A549 (cell line): ENCODE measurements at regions not wholly inside any gene's neighbourhood (a gene's known extent, or its start where the extent isn't known, plus 50 kb on each side); places are given as distances from the start of the nearest gene placed in this dataset.

Experiments
- ATAC-seq, 2 experiments: fragments of 200-7000 bp in 1 of 2; fragments of >200 bp in 1 of 2; cut with Nextera tagmentation in 1 of 2; cut with Tn5 transposase in 1 of 2; 3 replicates each; pipeline versions ENCODE4 v1.8.0 to v1.9.1; 2018 to 2020; ENCODE audit warnings: mild to moderate bottlenecking in 1 of 2, moderate library complexity in 1 of 2
- CTCF ChIA-PET: fragments of 300-600 bp; sonication (Branson Sonifier 250); formaldehyde crosslinking; extraction: SDS; loops from one replicate; lab custom pipeline; 2021; ENCODE audit warnings: antibody characterized with exemption, inconsistent platforms; lab: Yijun Ruan, JAX
- POLR2A ChIA-PET: fragments of 350-600 bp; formaldehyde crosslinking; extraction: SDS; loops from one replicate; lab custom pipeline; 2021; ENCODE audit warnings: antibody characterized with exemption, inconsistent platforms; lab: Yijun Ruan, JAX
- DNase-seq, 2 experiments: peaks; one replicate each; pipeline versions ENCODE4 v3.0.0 to v3.0.0-alpha.2; 2011 to 2016; ENCODE audit warnings: low read depth in 1 of 2, low spot score in 1 of 2
- FAIRE-seq: peaks from 2 replicates; lab custom pipeline; 2011; peaks lifted over from hg19 to GRCh38; lab: Jason Lieb, UNC
- H3K27ac ChIP-seq, 2 experiments: fragments of >200 bp; sonication (Bioruptor Twin); formaldehyde crosslinking; 3 replicates each; pipeline ENCODE4 v1.5.1; 2016 to 2017
- H3K4me1 ChIP-seq: fragments of >200 bp; sonication (Bioruptor Twin); formaldehyde crosslinking; 3 replicates; pipeline ENCODE4 v1.6.1; 2016
- H3K4me2 ChIP-seq: fragments of >200 bp; sonication (Bioruptor Twin); formaldehyde crosslinking; 3 replicates; pipeline ENCODE4 v1.6.1; 2016
- H3K4me3 ChIP-seq: fragments of >200 bp; sonication (Bioruptor Twin); formaldehyde crosslinking; 3 replicates; pipeline ENCODE4 v1.5.1; 2016
- H3K9me3 ChIP-seq: fragments of >200 bp; sonication (Bioruptor Twin); formaldehyde crosslinking; 3 replicates; pipeline ENCODE4 v1.6.1; 2016
- CEBPB ChIP-seq, 2 experiments: fragments of >200 bp in 1 of 2; sonication (Bioruptor Twin) in 1 of 2; formaldehyde crosslinking in 1 of 2; IDR thresholded peaks; 2 replicates each; pipeline ENCODE4 v1.6.1; 2012 to 2016
- EHMT2 ChIP-seq: fragments of 200-600 bp; sonication (generic); IDR thresholded peaks from 2 replicates; pipeline ENCODE4 v1.6.1; 2016; ENCODE audit warnings: antibody characterized with exemption, low read depth, mild to moderate bottlenecking, moderate library complexity
- EP300 ChIP-seq, 2 experiments: fragments of >200 bp; sonication (Bioruptor Twin); formaldehyde crosslinking; IDR thresholded peaks; 2 replicates in 1 of 2; 3 replicates in 1 of 2; pipeline ENCODE4 v1.6.1; 2016 to 2017
- ESRRA ChIP-seq: fragments of 150-350 bp; IDR thresholded peaks from 2 replicates; pipeline ENCODE4 v1.6.1; 2014; ENCODE audit warnings: mild to moderate bottlenecking, low read length, borderline replicate concordance
- FOSB ChIP-seq: fragments of 250-450 bp; sonication (Bioruptor Pico); IDR thresholded peaks from 2 replicates; pipeline ENCODE4 v1.5.0; 2020; ENCODE audit warnings: mild to moderate bottlenecking, moderate library complexity
- FOSL2 ChIP-seq, 2 experiments: fragments of 450-650 bp in 1 of 2; fragments of >200 bp in 1 of 2; sonication (Bioruptor Twin) in 1 of 2; formaldehyde crosslinking; IDR thresholded peaks; 2 replicates each; pipeline versions ENCODE4 v1.5.0 to v1.6.1; 2016 to 2020; ENCODE audit warnings: mild to moderate bottlenecking in 1 of 2, moderate library complexity in 1 of 2
- FOXS1 ChIP-seq: fragments of 250-450 bp; sonication (Bioruptor Pico); IDR thresholded peaks from 2 replicates; pipeline ENCODE4 v1.5.0; 2020; ENCODE audit warnings: mild to moderate bottlenecking, moderate library complexity
- GATA3 ChIP-seq: IDR thresholded peaks from 2 replicates; pipeline ENCODE4 v1.6.1; 2012; ENCODE audit warnings: borderline replicate concordance
- HDAC2 ChIP-seq: fragments of 200-600 bp; sonication (generic); IDR thresholded peaks from 2 replicates; pipeline ENCODE4 v1.6.1; 2016
- HOXA7 ChIP-seq: fragments of 250-450 bp; sonication (Bioruptor Pico); IDR thresholded peaks from 2 replicates; pipeline ENCODE4 v1.5.0; 2020; ENCODE audit warnings: mild to moderate bottlenecking, moderate library complexity
- HOXB13 ChIP-seq: fragments of 250-450 bp; sonication (Bioruptor Pico); IDR thresholded peaks from 2 replicates; pipeline ENCODE4 v1.5.0; 2020; ENCODE audit warnings: low read depth, mild to moderate bottlenecking, moderate library complexity
- JUNB ChIP-seq: fragments of >200 bp; sonication (Bioruptor Twin); formaldehyde crosslinking; IDR thresholded peaks from 2 replicates; pipeline ENCODE4 v1.6.1; 2016
- KDM1A ChIP-seq: fragments of 200-600 bp; sonication (generic); IDR thresholded peaks from 2 replicates; pipeline ENCODE4 v1.6.1; 2016; ENCODE audit warnings: low read depth, mild to moderate bottlenecking
- MAFK ChIP-seq: fragments of 450-650 bp; IDR thresholded peaks from 2 replicates; pipeline ENCODE4 v1.6.1; 2014; ENCODE audit not compliant: partially characterized antibody
- MYC ChIP-seq: IDR thresholded peaks from 2 replicates; pipeline ENCODE4 v1.6.1; 2012; ENCODE audit warnings: mild to moderate bottlenecking, inconsistent platforms, low read length, improper control_type of control experiment, borderline replicate concordance
- NFE2L2 ChIP-seq: fragments of 150-350 bp; conservative IDR thresholded peaks from 2 replicates; pipeline ENCODE4 v1.6.1; 2014; ENCODE audit warnings: low read length
- PBX3 ChIP-seq: IDR thresholded peaks from 2 replicates; pipeline ENCODE4 v1.6.1; 2012
- POLR2A ChIP-seq: IDR thresholded peaks from 2 replicates; pipeline ENCODE4 v1.6.1; 2012; ENCODE audit warnings: mild to moderate bottlenecking, low read length
- POLR2AphosphoS2 ChIP-seq: conservative IDR thresholded peaks from 2 replicates; pipeline ENCODE4 v1.6.1; 2012; ENCODE audit warnings: low read length, improper control_type of control experiment, inconsistent platforms
- RAD21 ChIP-seq, 2 experiments: fragments of >200 bp in 1 of 2; sonication (Bioruptor Twin) in 1 of 2; formaldehyde crosslinking in 1 of 2; IDR thresholded peaks in 1 of 2; conservative IDR thresholded peaks in 1 of 2; 2 replicates in 1 of 2; 3 replicates in 1 of 2; pipeline ENCODE4 v1.6.1; 2012 to 2018; ENCODE audit warnings: inconsistent platforms in 1 of 2
- RCOR1 ChIP-seq: fragments of 150-350 bp; IDR thresholded peaks from 2 replicates; pipeline ENCODE4 v1.6.1; 2014; ENCODE audit warnings: antibody characterized with exemption, low read length, low read depth
- RFX5 ChIP-seq: fragments of 450-650 bp; IDR thresholded peaks from 2 replicates; pipeline ENCODE4 v1.7.1; 2014; ENCODE audit warnings: antibody characterized with exemption, mild to moderate bottlenecking, moderate library complexity
- SREBF2 ChIP-seq: fragments of 450-650 bp; IDR thresholded peaks from 2 replicates; pipeline ENCODE4 v1.6.1; 2014; ENCODE audit warnings: mild to moderate bottlenecking, moderate library complexity
- TFCP2L1 ChIP-seq: fragments of 250-450 bp; sonication (Bioruptor Pico); IDR thresholded peaks from 2 replicates; pipeline ENCODE4 v1.5.0; 2021; ENCODE audit warnings: mild to moderate bottlenecking
- ZC3H11A ChIP-seq: fragments of 450-650 bp; IDR thresholded peaks from 2 replicates; pipeline ENCODE4 v1.6.1; 2014; ENCODE audit warnings: antibody characterized with exemption, mild to moderate bottlenecking
- ZFP36 ChIP-seq: fragments of 450-650 bp; IDR thresholded peaks from 2 replicates; pipeline ENCODE4 v1.6.1; 2014; ENCODE audit warnings: borderline replicate concordance; ENCODE audit not compliant: partially characterized antibody
- whole genome bisulfite sequencing: methylation state at CpG from one replicate; pipeline ENCODE4 v1.1.6; 2017; ENCODE audit errors: missing lambda C conversion rate; 5-methylcytosine and 5-hydroxymethylcytosine counted together
- TF ChIP-seq, protein P1 (sequence below): IDR thresholded peaks from 2 replicates; pipeline ENCODE4 v1.6.1; 2012; ENCODE audit warnings: low read depth, borderline replicate concordance
- TF ChIP-seq, protein P2 (sequence below): fragments of >200 bp; sonication (Bioruptor Twin); formaldehyde crosslinking; IDR thresholded peaks from 3 replicates; pipeline ENCODE4 v1.6.1; 2016

- ChIA-PET CTCF (no interaction called here), POLR2A (no interaction called here)
- DNase-seq = no peak
- no peaks in the 10 kb centered on the region for H3K4me1 ChIP-seq
- H3K27ac ChIP-seq = no peak overlapping the region
- no peak for FAIRE-seq
- 46% methylated on average over 5 of the region's 5 CpGs for WGBS
- ATAC-seq = no peak
- no peak for TF ChIP-seq HOXA7 (CRISPR knock-in tag)
- no peak for TF ChIP-seq ZFP36
- TF ChIP-seq PBX3 = no peak
- no peak for TF ChIP-seq FOXS1 (CRISPR knock-in tag)
- no peak for TF ChIP-seq RFX5
- no peak for TF ChIP-seq POLR2AphosphoS2
- TF ChIP-seq MYC = no peak
- TF ChIP-seq RAD21 (conservative IDR thresholded peaks at IDR 0.05 in 1 of 2, IDR thresholded peaks at IDR 0.05 in 1 of 2) = no peak
- TF ChIP-seq HOXB13 (CRISPR knock-in tag) = no peak
- TF ChIP-seq NFE2L2 = no peak
- no peak for TF ChIP-seq CEBPB (IDR thresholded peaks at IDR 0.05)
- TF ChIP-seq, protein P1, sequence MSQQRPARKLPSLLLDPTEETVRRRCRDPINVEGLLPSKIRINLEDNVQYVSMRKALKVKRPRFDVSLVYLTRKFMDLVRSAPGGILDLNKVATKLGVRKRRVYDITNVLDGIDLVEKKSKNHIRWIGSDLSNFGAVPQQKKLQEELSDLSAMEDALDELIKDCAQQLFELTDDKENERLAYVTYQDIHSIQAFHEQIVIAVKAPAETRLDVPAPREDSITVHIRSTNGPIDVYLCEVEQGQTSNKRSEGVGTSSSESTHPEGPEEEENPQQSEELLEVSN = no peak
- TF ChIP-seq POLR2A = no peak
- TF ChIP-seq HDAC2 = no peak
- H3K9me3 ChIP-seq = no peaks in the 10 kb centered on the region
- H3K4me3 ChIP-seq = no peak overlapping the region
- H3K4me2 ChIP-seq = no peak overlapping the region
These were observed 616.6 kb downstream of the ZEB2 start for GRCh38 chr2:143903172-143903856.

DNA sequence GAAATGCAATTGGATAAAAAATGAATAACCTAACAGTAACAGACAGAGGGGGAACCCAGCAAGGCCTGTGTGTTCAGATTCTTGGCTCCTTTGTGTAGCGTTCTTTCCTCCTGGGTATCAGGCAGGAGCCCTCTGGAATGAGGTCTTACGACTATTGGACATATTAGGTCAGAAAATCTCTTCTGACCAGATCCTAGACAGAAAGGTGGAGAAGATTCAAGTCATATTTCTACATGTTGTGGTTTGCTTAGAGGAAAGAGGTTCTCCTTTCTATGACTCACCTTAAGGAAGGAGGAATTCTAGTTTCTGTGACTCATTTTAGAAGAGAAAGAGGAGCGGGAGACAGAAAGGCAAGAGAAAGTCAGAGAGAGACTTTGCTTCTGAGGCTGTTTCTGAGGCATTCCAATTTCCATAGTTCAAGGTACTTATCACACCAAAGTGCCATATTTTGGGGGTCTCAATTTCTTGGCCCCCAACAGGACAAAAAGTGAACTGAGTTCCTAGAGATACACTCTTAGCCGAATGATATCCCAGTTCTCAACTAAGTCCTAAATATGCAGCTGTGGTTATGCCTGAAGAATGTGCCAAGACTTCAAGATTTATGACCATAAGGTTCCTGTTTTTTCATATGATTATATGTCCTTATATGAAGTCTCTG is 618.6 kb downstream of the ZEB2 start:
- no peak overlapping the region for H3K4me2 ChIP-seq
- DNase-seq (peak in 1 of 2 experiments; percentile 9), ATAC-seq (peak; percentile 67 to 68; a peak in 5 of 6 replicates), FAIRE-seq (no peak)
- no peak overlapping the region for H3K27ac ChIP-seq
- ChIA-PET POLR2A (interaction anchor here (0.5 kb wide), 1 partner anchor 156 kb away, joined by 4 read pairs; no protein-coding TSS in a partner anchor), CTCF (no interaction called here)
- no peak overlapping the region for H3K4me3 ChIP-seq
- TF ChIP-seq RCOR1 (no peak), FOSL2 (IDR thresholded peaks at IDR 0.05) (no peak), FOSL2 (CRISPR knock-in tag; IDR thresholded peaks at IDR 0.05) (peak; percentile 70), ESRRA (no peak), SREBF2 (no peak), JUNB (no peak), NFE2L2 (no peak)
- TF ChIP-seq, protein P2, sequence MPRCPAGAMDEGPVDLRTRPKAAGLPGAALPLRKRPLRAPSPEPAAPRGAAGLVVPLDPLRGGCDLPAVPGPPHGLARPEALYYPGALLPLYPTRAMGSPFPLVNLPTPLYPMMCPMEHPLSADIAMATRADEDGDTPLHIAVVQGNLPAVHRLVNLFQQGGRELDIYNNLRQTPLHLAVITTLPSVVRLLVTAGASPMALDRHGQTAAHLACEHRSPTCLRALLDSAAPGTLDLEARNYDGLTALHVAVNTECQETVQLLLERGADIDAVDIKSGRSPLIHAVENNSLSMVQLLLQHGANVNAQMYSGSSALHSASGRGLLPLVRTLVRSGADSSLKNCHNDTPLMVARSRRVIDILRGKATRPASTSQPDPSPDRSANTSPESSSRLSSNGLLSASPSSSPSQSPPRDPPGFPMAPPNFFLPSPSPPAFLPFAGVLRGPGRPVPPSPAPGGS = no peak
- no peaks in the 10 kb centered on the region for H3K4me1 ChIP-seq
- WGBS = 61% methylated on average over 4 of the region's 4 CpGs
- H3K9me3 ChIP-seq = no peaks in the 10 kb centered on the region

- ChIA-PET POLR2A (no interaction called here), CTCF (no interaction called here)
- Histone ChIP-seq H3K9me3 (no peaks in the 10 kb centered on the region), H3K4me3 (no peak overlapping the region)
- TF ChIP-seq EHMT2 (no peak), NFE2L2 (no peak), KDM1A (no peak), MAFK (no peak), FOSB (no peak), JUNB (no peak), EP300 (IDR thresholded peaks at IDR 0.05) (no peak), GATA3 (no peak), ZC3H11A (no peak), TFCP2L1 (no peak)
- TF ChIP-seq, protein P2 = no peak
- TF ChIP-seq, protein P1 = no peak
- TF ChIP-seq, all 56 proteins: peak for 0
- Histone ChIP-seq H3K4me2 (no peak overlapping the region), H3K4me1 (no peaks in the 10 kb centered on the region), H3K27ac (no peak overlapping the region)
- ATAC-seq (no peak), FAIRE-seq (no peak), DNase-seq (no peak)
- 66% methylated on average over 4 of the region's 4 CpGs for WGBS
These were observed 619.9 kb downstream of the ZEB2 start for GRCh38 chr2:143899987-143900386.
